DOHH2 (cell line): ENCODE measurements at regions not wholly inside any gene's neighbourhood (a gene's known extent, or its start where the extent isn't known, plus 50 kb on each side); places are given as distances from the start of the nearest gene placed in this dataset.

Source experiments
- H3F3A ChIP-seq: fragments of 200-600 bp; sonication (generic), shearing (Covaris generic); 2 replicates; pipeline ENCODE4 v1.6.0; 2016; ENCODE audit warnings: antibody characterized with exemption, mild to moderate bottlenecking; ENCODE audit not compliant: control insufficient read depth, insufficient read depth
- H3K27ac ChIP-seq: fragments of 200-600 bp; sonication (generic); 2 replicates; pipeline ENCODE4 v1.5.1; 2014; ENCODE audit warnings: low read depth, mild to moderate bottlenecking, low read length, moderate library complexity
- H3K27me3 ChIP-seq: fragments of 200-600 bp; sonication (generic); 2 replicates; pipeline ENCODE4 v1.6.1; 2014; ENCODE audit warnings: mild to moderate bottlenecking, low read length, mixed read lengths; ENCODE audit not compliant: control insufficient read depth
- H3K36me3 ChIP-seq: fragments of 200-600 bp; sonication (generic); 2 replicates; pipeline ENCODE4 v1.6.1; 2014; ENCODE audit warnings: mild to moderate bottlenecking, low read length, moderate library complexity, mixed read lengths; ENCODE audit not compliant: control insufficient read depth
- H3K4me1 ChIP-seq: fragments of 200-600 bp; sonication (generic); 2 replicates; pipeline ENCODE4 v1.6.1; 2014; ENCODE audit warnings: mild to moderate bottlenecking, low read length, mixed read lengths; ENCODE audit not compliant: control insufficient read depth
- H3K4me2 ChIP-seq: fragments of 200-600 bp; sonication (generic); 2 replicates; pipeline ENCODE4 v1.6.0; 2014; ENCODE audit warnings: mild to moderate bottlenecking, low read length, moderate library complexity
- H3K4me3 ChIP-seq: fragments of 200-600 bp; sonication (generic); 2 replicates; pipeline ENCODE4 v1.5.1; 2014; ENCODE audit warnings: mild to moderate bottlenecking, low read length, mixed read lengths
- H3K79me2 ChIP-seq: fragments of 200-600 bp; sonication (generic); 2 replicates; pipeline ENCODE4 v1.6.1; 2014; ENCODE audit warnings: mild to moderate bottlenecking, low read length, mixed read lengths; ENCODE audit not compliant: control insufficient read depth
- H3K9me2 ChIP-seq: fragments of 200-600 bp; sonication (generic); replicated peaks from 2 replicates; pipeline ENCODE4 v1.6.1; 2014; ENCODE audit warnings: mild to moderate bottlenecking, low read length, mixed read lengths; ENCODE audit not compliant: control insufficient read depth
- H3K9me3 ChIP-seq: fragments of 200-600 bp; sonication (generic); 2 replicates; pipeline ENCODE4 v1.6.1; 2014; ENCODE audit warnings: antibody characterized with exemption, low read length, mixed read lengths; ENCODE audit not compliant: control insufficient read depth, insufficient read depth
- H4K20me1 ChIP-seq: fragments of 200-600 bp; sonication (generic); 2 replicates; pipeline ENCODE4 v1.6.0; 2014; ENCODE audit warnings: low read depth, mild to moderate bottlenecking, antibody characterized with exemption, low read length, moderate library complexity; ENCODE audit not compliant: control insufficient read depth, insufficient read depth
- EZH2phosphoT487 ChIP-seq: fragments of 200-600 bp; sonication (generic); IDR thresholded peaks from 2 replicates; pipeline ENCODE4 v1.6.1; 2017; ENCODE audit warnings: borderline replicate concordance, mild to moderate bottlenecking, antibody characterized with exemption, low read length, moderate library complexity, mixed read lengths
- TF ChIP-seq, protein P1 (sequence below): fragments of 200-600 bp; sonication (generic); IDR thresholded peaks from one replicate; pipeline ENCODE4 v1.5.1; 2014; ENCODE audit warnings: antibody characterized with exemption, mild to moderate bottlenecking, low read depth, low read length; ENCODE audit not compliant: poor library complexity, severe bottlenecking

DNA sequence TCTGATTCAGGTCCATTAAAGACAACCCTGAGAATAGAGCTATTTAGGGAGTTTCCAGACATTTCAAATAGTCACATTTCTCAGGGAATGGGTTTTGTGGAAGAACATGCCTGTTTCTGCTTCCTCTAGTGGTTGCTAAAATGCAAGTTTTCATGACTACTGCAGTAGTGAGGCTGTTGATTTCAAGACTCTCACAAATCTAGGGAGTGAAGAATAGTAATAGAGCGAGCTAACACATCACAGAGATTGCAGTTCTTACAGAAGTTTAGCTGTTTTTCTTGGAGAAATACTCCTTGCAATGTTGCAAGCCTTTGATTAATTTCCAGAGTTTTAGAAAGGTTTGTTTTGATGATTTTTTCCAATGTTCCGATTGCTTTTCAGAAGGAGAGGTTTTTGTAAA is 610.2 kb upstream of the HTR2C start:
- no peak overlapping the region for H3K4me2 ChIP-seq

GRCh38 chrX:113966791-113967190 is 617.1 kb upstream of the HTR2C start:
- Histone ChIP-seq H3K27me3 (no peaks in the 10 kb centered on the region), H3K79me2 (no peaks in the 10 kb centered on the region), H3K9me3 (no peaks in the 10 kb centered on the region), H3F3A (no peaks in the 10 kb centered on the region), H3K4me1 (peaks cover 12% of the 10 kb centered on the region), H3K4me2 (no peak overlapping the region), H3K27ac (no peak overlapping the region), H4K20me1 (no peaks in the 10 kb centered on the region), H3K36me3 (no peaks in the 10 kb centered on the region), H3K9me2 (no peaks in the 10 kb centered on the region), H3K4me3 (no peak overlapping the region)
- TF ChIP-seq EZH2phosphoT487, result no peak
- TF ChIP-seq, protein P1, sequence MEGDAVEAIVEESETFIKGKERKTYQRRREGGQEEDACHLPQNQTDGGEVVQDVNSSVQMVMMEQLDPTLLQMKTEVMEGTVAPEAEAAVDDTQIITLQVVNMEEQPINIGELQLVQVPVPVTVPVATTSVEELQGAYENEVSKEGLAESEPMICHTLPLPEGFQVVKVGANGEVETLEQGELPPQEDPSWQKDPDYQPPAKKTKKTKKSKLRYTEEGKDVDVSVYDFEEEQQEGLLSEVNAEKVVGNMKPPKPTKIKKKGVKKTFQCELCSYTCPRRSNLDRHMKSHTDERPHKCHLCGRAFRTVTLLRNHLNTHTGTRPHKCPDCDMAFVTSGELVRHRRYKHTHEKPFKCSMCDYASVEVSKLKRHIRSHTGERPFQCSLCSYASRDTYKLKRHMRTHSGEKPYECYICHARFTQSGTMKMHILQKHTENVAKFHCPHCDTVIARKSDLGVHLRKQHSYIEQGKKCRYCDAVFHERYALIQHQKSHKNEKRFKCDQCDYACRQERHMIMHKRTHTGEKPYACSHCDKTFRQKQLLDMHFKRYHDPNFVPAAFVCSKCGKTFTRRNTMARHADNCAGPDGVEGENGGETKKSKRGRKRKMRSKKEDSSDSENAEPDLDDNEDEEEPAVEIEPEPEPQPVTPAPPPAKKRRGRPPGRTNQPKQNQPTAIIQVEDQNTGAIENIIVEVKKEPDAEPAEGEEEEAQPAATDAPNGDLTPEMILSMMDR, result no peak

More for the DNA sequence above, 610.2 kb upstream of the HTR2C start:
- Histone ChIP-seq H3K79me2 (no peaks in the 10 kb centered on the region), H3K36me3 (no peaks in the 10 kb centered on the region), H4K20me1 (no peaks in the 10 kb centered on the region), H3K4me3 (no peak overlapping the region), H3K9me3 (no peaks in the 10 kb centered on the region), H3F3A (no peaks in the 10 kb centered on the region), H3K27me3 (no peaks in the 10 kb centered on the region), H3K27ac (no peak overlapping the region), H3K9me2 (no peaks in the 10 kb centered on the region), H3K4me1 (no peaks in the 10 kb centered on the region)
- TF ChIP-seq, protein P1, result no peak
- TF ChIP-seq EZH2phosphoT487, result no peak

GRCh38 chrX:113962343-113962742 is 621.5 kb upstream of the HTR2C start:
- Histone ChIP-seq H3K36me3 (no peaks in the 10 kb centered on the region), H3K4me3 (no peak overlapping the region), H3K4me2 (peak overlapping the region; percentile 24), H3K79me2 (no peaks in the 10 kb centered on the region), H3K9me2 (no peaks in the 10 kb centered on the region), H3K27me3 (no peaks in the 10 kb centered on the region), H3K9me3 (no peaks in the 10 kb centered on the region), H3K4me1 (peaks cover 14% of the 10 kb centered on the region), H3K27ac (peak overlapping the region; percentile 52), H4K20me1 (no peaks in the 10 kb centered on the region), H3F3A (no peaks in the 10 kb centered on the region)
- TF ChIP-seq, protein P1, result no peak
- TF ChIP-seq EZH2phosphoT487, result no peak
